Mucosa of rectum (tissue), 2 donors: ENCODE measurements at regions not wholly inside any gene's neighbourhood (a gene's known extent, or its start where the extent isn't known, plus 50 kb on each side); places are given as distances from the start of the nearest gene placed in this dataset.

ENCODE experiments used
- H3K27ac ChIP-seq, 2 donors: one replicate each; pipeline ENCODE4 v1.7.0; 2013; ENCODE audit warnings: inconsistent platforms in 2 of 2, low read depth in 2 of 2, low read length in 2 of 2
- H3K27me3 ChIP-seq, 2 donors: one replicate each; pipeline ENCODE4 v1.7.0; 2013; ENCODE audit warnings: low read length in 2 of 2; ENCODE audit not compliant: control insufficient read depth in 2 of 2, insufficient read depth in 2 of 2
- H3K36me3 ChIP-seq, 2 donors: one replicate each; pipeline ENCODE4 v1.7.0; 2013; ENCODE audit warnings: low read length in 2 of 2; ENCODE audit not compliant: control insufficient read depth in 2 of 2, insufficient read depth in 2 of 2
- H3K4me1 ChIP-seq, 2 donors: one replicate each; pipeline ENCODE4 v1.7.0; 2013; ENCODE audit warnings: low read length in 2 of 2, mild to moderate bottlenecking in 1 of 2; ENCODE audit not compliant: control insufficient read depth in 2 of 2, insufficient read depth in 2 of 2
- H3K4me3 ChIP-seq, 2 donors: one replicate each; pipeline ENCODE4 v1.7.0; 2013; ENCODE audit warnings: low read length in 2 of 2
- H3K9ac ChIP-seq, 2 donors: one replicate each; pipeline ENCODE4 v1.7.0; 2013; ENCODE audit warnings: low read length in 2 of 2, low read depth in 1 of 2, mild to moderate bottlenecking in 1 of 2
- H3K9me3 ChIP-seq, 2 donors: one replicate each; pipeline ENCODE4 v1.7.0; 2013; ENCODE audit warnings: low read length in 2 of 2; ENCODE audit not compliant: control insufficient read depth in 2 of 2
- donor health status: healthy.
- donor health status: Normal muscosa, but diverticular disease.

DNA sequence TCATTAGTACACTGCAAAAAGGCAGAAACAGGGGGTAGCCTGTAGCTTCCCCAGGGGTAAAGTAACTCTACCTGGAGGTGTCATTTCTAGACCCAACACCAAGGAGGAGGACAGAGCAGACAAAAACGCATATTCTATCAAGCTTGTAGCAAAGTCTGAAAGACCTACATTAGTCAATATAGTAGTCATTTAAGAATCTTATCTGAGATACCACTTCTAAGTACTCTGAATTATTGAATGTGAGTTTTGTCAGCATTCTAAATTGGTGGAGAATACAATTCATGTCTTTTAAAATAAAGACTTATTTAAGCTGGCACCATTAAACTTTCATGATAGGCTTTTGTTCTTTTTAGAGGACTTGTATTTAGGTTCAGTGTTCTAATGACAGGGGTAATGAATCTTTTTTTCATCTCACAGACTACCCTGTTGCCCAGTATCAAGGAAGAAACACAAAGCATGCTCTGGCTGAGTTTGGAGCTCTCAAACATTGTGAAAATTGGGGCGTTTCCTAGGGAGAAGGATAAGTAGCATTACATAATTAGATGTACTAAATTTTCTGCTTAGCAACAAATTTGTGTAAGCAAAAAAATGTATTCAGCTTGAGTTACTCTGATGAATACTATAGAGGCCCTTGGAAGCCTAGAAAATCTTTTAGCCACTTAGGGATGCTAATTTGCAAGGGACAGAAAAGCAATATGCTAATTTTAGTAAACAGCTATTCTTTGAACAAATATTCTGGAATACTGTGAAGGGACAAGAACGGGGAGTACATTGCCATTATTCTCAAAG lies 255.4 kb upstream of the HSF2 start:
- no peaks in the 10 kb centered on the region for H3K36me3 ChIP-seq
- no peaks in the 10 kb centered on the region for H3K27me3 ChIP-seq
- H3K9me3 ChIP-seq = no peaks in the 10 kb centered on the region
- H3K4me3 ChIP-seq = no peak overlapping the region
- no peaks in the 10 kb centered on the region for H3K4me1 ChIP-seq
- no peak overlapping the region for H3K9ac ChIP-seq
- no peak overlapping the region for H3K27ac ChIP-seq

DNA sequence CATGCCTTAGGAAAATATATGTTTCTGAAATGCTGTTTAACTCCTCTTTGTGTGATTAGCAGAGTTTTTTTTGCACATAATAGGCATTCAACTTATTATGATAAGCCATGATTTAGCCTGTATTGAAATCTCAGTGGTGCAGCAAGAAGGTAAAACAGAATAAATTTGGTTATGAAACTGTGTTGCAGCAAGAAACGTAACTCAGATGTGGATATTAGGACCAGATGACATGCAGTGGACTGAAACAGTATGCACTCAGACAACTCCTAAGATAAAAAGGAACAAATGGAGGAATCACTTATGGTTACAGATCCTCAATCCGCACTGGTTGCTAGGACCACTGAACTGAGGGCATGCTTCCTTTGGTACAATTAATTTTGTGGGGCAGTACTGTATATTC lies 254.2 kb upstream of the HSF2 start:
- H3K4me1 ChIP-seq = no peaks in the 10 kb centered on the region
- no peak overlapping the region for H3K4me3 ChIP-seq
- H3K27ac ChIP-seq = no peak overlapping the region
- H3K27me3 ChIP-seq = no peaks in the 10 kb centered on the region
- H3K9me3 ChIP-seq = no peaks in the 10 kb centered on the region
- no peaks in the 10 kb centered on the region for H3K36me3 ChIP-seq
- H3K9ac ChIP-seq = no peak overlapping the region

DNA sequence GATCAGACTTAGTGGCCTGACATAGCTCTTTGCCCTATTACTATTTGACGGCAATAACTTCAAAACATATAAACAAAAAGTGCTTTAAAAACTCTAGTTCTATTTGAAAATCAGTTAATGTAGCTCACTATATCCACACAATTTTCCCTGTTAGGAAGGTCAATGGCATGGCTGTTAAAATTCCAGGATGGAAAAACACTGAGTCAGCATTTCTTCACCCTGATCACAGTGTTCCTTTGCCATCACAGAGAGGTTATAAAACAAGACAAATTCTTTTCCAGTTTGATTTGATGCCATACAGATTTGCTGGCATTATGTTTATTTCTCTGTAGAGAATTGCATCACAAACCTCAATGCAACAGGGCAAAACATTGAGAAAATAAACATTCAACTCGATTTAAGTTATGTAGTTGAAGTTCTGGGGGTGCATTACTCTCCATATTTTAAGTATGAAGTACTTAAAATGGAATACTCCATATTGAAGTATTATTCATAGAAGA lies 253.7 kb upstream of the HSF2 start:
- no peak overlapping the region for H3K4me3 ChIP-seq
- no peaks in the 10 kb centered on the region for H3K27me3 ChIP-seq
- H3K36me3 ChIP-seq = no peaks in the 10 kb centered on the region
- no peak overlapping the region for H3K9ac ChIP-seq
- H3K4me1 ChIP-seq = no peaks in the 10 kb centered on the region
- H3K9me3 ChIP-seq = no peaks in the 10 kb centered on the region
- no peak overlapping the region for H3K27ac ChIP-seq

GRCh38 chr6:122147291-122147690 lies 252.2 kb upstream of the HSF2 start:
- H3K27ac ChIP-seq = no peak overlapping the region
- no peaks in the 10 kb centered on the region for H3K4me1 ChIP-seq
- H3K36me3 ChIP-seq = no peaks in the 10 kb centered on the region
- H3K4me3 ChIP-seq = no peak overlapping the region
- no peak overlapping the region for H3K9ac ChIP-seq
- no peaks in the 10 kb centered on the region for H3K27me3 ChIP-seq
- no peaks in the 10 kb centered on the region for H3K9me3 ChIP-seq

- Histone ChIP-seq H3K36me3 (no peaks in the 10 kb centered on the region), H3K9me3 (no peaks in the 10 kb centered on the region), H3K9ac (no peak overlapping the region), H3K4me3 (no peak overlapping the region), H3K27ac (no peak overlapping the region), H3K4me1 (no peaks in the 10 kb centered on the region), H3K27me3 (no peaks in the 10 kb centered on the region)
Observed at GRCh38 chr6:122151066-122151465, 248.4 kb upstream of the HSF2 start.

DNA sequence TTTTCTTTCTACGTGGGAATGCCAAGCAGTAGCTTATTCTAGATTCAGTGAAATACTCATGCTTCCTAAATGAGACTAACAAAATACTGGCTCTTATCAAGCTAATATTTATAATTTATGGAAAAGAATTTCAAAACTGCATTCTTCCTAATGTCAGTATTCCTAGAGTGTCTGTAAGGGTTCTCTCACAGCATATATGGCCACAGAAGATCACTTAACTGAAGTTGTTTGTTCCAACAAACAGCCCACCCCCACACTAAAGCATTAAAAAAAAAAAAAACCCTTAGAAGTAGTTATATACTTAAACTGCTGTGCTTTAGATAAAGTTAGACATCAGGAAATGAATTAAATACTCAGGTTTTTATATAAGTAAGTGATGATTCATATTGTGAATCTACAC lies 247.7 kb upstream of the HSF2 start:
- Histone ChIP-seq H3K9ac (no peak overlapping the region), H3K4me3 (no peak overlapping the region), H3K36me3 (no peaks in the 10 kb centered on the region), H3K27ac (no peak overlapping the region), H3K9me3 (no peaks in the 10 kb centered on the region), H3K27me3 (no peaks in the 10 kb centered on the region), H3K4me1 (no peaks in the 10 kb centered on the region)

DNA sequence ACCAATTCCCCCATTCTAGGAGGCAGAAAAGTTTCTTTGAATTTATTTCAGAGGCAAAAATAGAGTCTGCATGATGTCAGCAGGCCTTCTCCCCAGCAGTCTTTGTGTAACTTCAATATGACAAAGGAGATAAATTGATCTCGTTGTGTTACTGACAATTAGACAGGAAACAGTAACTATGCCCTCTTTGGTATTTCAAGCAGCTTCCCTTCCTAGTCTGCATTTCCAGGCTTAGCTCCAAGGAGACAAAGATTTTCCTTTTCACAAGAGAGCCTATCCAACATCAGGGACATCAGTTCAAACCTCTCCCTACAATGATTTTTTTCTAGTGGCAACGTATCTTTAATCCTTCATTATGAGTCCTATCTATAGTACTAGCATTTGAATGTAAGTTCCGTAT lies 245.9 kb upstream of the HSF2 start:
- Histone ChIP-seq H3K36me3 (no peaks in the 10 kb centered on the region), H3K9me3 (no peaks in the 10 kb centered on the region), H3K9ac (no peak overlapping the region), H3K4me1 (no peaks in the 10 kb centered on the region), H3K4me3 (no peak overlapping the region), H3K27ac (no peak overlapping the region), H3K27me3 (no peaks in the 10 kb centered on the region)

DNA sequence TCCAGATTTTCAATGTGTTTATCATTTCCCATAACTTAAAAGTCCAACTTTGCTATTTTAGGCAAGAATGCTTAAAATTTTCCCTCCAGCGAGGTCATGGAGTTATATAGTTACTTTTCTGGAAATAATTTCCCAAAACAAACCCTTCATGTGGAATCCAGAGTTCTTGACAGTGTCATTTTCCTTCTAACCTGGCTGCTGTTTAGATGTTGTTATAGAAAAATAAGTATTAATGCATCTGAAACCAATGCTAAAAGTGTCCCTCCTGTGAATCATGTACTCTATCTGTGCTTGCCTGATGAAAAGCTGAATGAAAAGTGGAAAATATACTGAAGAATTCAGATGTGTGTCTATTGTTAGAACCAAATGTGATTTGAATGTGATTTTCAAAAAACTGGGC lies 245.3 kb upstream of the HSF2 start:
- H3K36me3 ChIP-seq = no peaks in the 10 kb centered on the region
- H3K4me1 ChIP-seq = no peaks in the 10 kb centered on the region
- no peaks in the 10 kb centered on the region for H3K9me3 ChIP-seq
- no peak overlapping the region for H3K27ac ChIP-seq
- no peak overlapping the region for H3K9ac ChIP-seq
- H3K27me3 ChIP-seq = no peaks in the 10 kb centered on the region
- no peak overlapping the region for H3K4me3 ChIP-seq

GRCh38 chr6:122154912-122155575 lies 244.4 kb upstream of the HSF2 start:
- no peaks in the 10 kb centered on the region for H3K4me1 ChIP-seq
- H3K27me3 ChIP-seq = no peaks in the 10 kb centered on the region
- H3K4me3 ChIP-seq = no peak overlapping the region
- no peak overlapping the region for H3K9ac ChIP-seq
- H3K9me3 ChIP-seq = no peaks in the 10 kb centered on the region
- no peak overlapping the region for H3K27ac ChIP-seq
- no peaks in the 10 kb centered on the region for H3K36me3 ChIP-seq

- no peaks in the 10 kb centered on the region for H3K36me3 ChIP-seq
- H3K4me1 ChIP-seq = no peaks in the 10 kb centered on the region
- no peak overlapping the region for H3K4me3 ChIP-seq
- no peak overlapping the region for H3K9ac ChIP-seq
- no peaks in the 10 kb centered on the region for H3K9me3 ChIP-seq
- H3K27ac ChIP-seq = no peak overlapping the region
- H3K27me3 ChIP-seq = no peaks in the 10 kb centered on the region
Observed at GRCh38 chr6:122161136-122161535, 238.3 kb upstream of the HSF2 start.
